ENCODE measurements at regions not wholly inside any gene's neighbourhood (a gene's known extent, or its start where the extent isn't known, plus 50 kb on each side); places are given as distances from the start of the nearest gene placed in this dataset.

- Histone ChIP-seq H3K9me2 (replicated peaks; ENCODE audit: low read depth, low read length) (no peaks in the 10 kb centered on the region), H3K27me3 (ENCODE audit: insufficient read depth, low read length, poor library complexity, severe bottlenecking) (no peaks in the 10 kb centered on the region), H2AFZ (ENCODE audit: low read length) (no peak overlapping the region), H3K79me2 (ENCODE audit: insufficient read depth, low read length) (no peaks in the 10 kb centered on the region), H3K9ac (ENCODE audit: low read depth, low read length, poor library complexity, severe bottlenecking) (no peak overlapping the region), H3K4me1 (ENCODE audit: insufficient read depth, low read length, poor library complexity, severe bottlenecking) (no peaks in the 10 kb centered on the region), H3K36me3 (ENCODE audit: insufficient read depth, low read length) (no peaks in the 10 kb centered on the region), H3K4me3 (ENCODE audit: low read length, poor library complexity, severe bottlenecking) (no peak overlapping the region), H4K20me1 (ENCODE audit: insufficient read depth, low read length, poor library complexity, severe bottlenecking) (no peaks in the 10 kb centered on the region), H3F3A (ENCODE audit: low read depth) (no peaks in the 10 kb centered on the region), H3K9me3 (ENCODE audit: insufficient read depth, low read depth, low read length) (no peaks in the 10 kb centered on the region), H3K4me2 (ENCODE audit: low read depth, low read length, poor library complexity, severe bottlenecking) (no peak overlapping the region)
- no peak for TF ChIP-seq EZH2phosphoT487 (IDR thresholded peaks at IDR 0.05; ENCODE audit: borderline replicate concordance)
- no peak for TF ChIP-seq CTCF (conservative IDR thresholded peaks at IDR 0.05; ENCODE audit: low read length)
Measured at GRCh38 chr21:24223624-24224023, 1383.7 kb downstream of the MRPL39 start.

- no peaks in the 10 kb centered on the region for H3K27me3 ChIP-seq (ENCODE audit: insufficient read depth, low read length, poor library complexity, severe bottlenecking)
- no peak overlapping the region for H2AFZ ChIP-seq (ENCODE audit: low read length)
- H4K20me1 ChIP-seq (ENCODE audit: insufficient read depth, low read length, poor library complexity, severe bottlenecking) = no peaks in the 10 kb centered on the region
- no peak overlapping the region for H3K4me2 ChIP-seq (ENCODE audit: low read depth, low read length, poor library complexity, severe bottlenecking)
- TF ChIP-seq CTCF (conservative IDR thresholded peaks at IDR 0.05; ENCODE audit: low read length) (no peak), EZH2phosphoT487 (IDR thresholded peaks at IDR 0.05; ENCODE audit: borderline replicate concordance) (no peak)
- no peak overlapping the region for H3K9ac ChIP-seq (ENCODE audit: low read depth, low read length, poor library complexity, severe bottlenecking)
- H3K9me3 ChIP-seq (ENCODE audit: insufficient read depth, low read depth, low read length) = no peaks in the 10 kb centered on the region
- no peaks in the 10 kb centered on the region for H3K4me1 ChIP-seq (ENCODE audit: insufficient read depth, low read length, poor library complexity, severe bottlenecking)
- H3K36me3 ChIP-seq (ENCODE audit: insufficient read depth, low read length) = no peaks in the 10 kb centered on the region
- H3F3A ChIP-seq (ENCODE audit: low read depth) = no peaks in the 10 kb centered on the region
- no peaks in the 10 kb centered on the region for H3K79me2 ChIP-seq (ENCODE audit: insufficient read depth, low read length)
- H3K9me2 ChIP-seq (replicated peaks; ENCODE audit: low read depth, low read length) = no peaks in the 10 kb centered on the region
- H3K4me3 ChIP-seq (ENCODE audit: low read length, poor library complexity, severe bottlenecking) = no peak overlapping the region
Measured at GRCh38 chr21:24222676-24223075, 1384.6 kb downstream of the MRPL39 start.

- Histone ChIP-seq H3K9me2 (replicated peaks; ENCODE audit: low read depth, low read length) (no peaks in the 10 kb centered on the region), H3K4me2 (ENCODE audit: low read depth, low read length, poor library complexity, severe bottlenecking) (no peak overlapping the region), H3K9ac (ENCODE audit: low read depth, low read length, poor library complexity, severe bottlenecking) (no peak overlapping the region), H3K36me3 (ENCODE audit: insufficient read depth, low read length) (no peaks in the 10 kb centered on the region), H3F3A (ENCODE audit: low read depth) (no peaks in the 10 kb centered on the region), H3K79me2 (ENCODE audit: insufficient read depth, low read length) (no peaks in the 10 kb centered on the region), H3K4me1 (ENCODE audit: insufficient read depth, low read length, poor library complexity, severe bottlenecking) (no peaks in the 10 kb centered on the region), H4K20me1 (ENCODE audit: insufficient read depth, low read length, poor library complexity, severe bottlenecking) (no peaks in the 10 kb centered on the region), H3K4me3 (ENCODE audit: low read length, poor library complexity, severe bottlenecking) (no peak overlapping the region), H3K9me3 (ENCODE audit: insufficient read depth, low read depth, low read length) (no peaks in the 10 kb centered on the region), H2AFZ (ENCODE audit: low read length) (no peak overlapping the region), H3K27me3 (ENCODE audit: insufficient read depth, low read length, poor library complexity, severe bottlenecking) (no peaks in the 10 kb centered on the region)
- TF ChIP-seq CTCF (conservative IDR thresholded peaks at IDR 0.05; ENCODE audit: low read length) = no peak
- no peak for TF ChIP-seq EZH2phosphoT487 (IDR thresholded peaks at IDR 0.05; ENCODE audit: borderline replicate concordance)
Measured at GRCh38 chr21:24220446-24220845, 1386.8 kb downstream of the MRPL39 start.

Measured in Loucy (cell line).